Hematopoietic multipotent progenitor cell (in vitro differentiated cells): ENCODE measurements at regions not wholly inside any gene's neighbourhood (a gene's known extent, or its start where the extent isn't known, plus 50 kb on each side); places are given as distances from the start of the nearest gene placed in this dataset.
A peak's percentile ranks its signal among the peaks of the same experiment; 100 is the strongest.
"Not testable (repeated sequence)": the region's sequence is repeated elsewhere in the genome, so short reads cannot be mapped to it uniquely, and the experiment has no call there.

Experiments used
- DNase-seq, 3 donors: peaks; one replicate each; pipeline ENCODE4 v3.0.0-alpha.2; 2011 to 2015; ENCODE audit warnings: low read depth in 2 of 3, low spot score in 2 of 3

DNA sequence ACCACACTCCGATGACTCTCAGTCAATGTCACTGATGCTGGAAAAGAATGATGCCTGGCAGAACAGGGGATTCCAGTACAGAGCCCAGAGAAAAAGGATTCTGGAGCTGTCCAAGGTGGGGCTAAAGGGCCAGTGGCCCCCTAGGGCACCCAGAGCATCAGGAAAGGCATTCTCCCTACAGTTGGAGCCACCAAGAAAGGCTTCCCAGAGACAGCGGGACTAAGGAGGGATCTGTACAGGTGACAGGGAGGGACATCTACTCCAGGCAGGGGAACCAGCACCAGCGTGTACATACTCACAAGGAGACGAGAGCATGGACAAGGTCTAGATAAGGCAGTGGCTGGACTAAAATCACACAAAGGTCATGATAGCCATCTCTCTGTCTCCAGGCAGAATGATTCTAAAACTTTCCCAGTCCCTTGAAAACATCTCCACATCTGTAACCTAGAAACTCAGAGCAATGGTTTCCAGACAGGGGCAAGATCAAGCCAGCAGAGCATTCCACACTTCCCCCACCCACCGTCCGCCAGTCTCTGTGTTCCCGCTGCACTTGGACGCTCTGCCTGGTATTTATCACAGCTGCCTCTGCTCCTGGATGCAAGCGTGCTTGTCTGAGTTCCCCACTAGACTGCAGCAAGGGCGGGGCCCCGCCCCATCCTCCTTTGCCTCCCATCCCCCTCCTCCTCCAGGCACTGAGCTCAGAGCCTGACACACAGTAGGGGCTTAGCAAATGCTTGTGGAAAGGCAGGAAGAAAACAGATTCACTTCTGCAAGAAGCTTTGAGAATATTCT lies 111.6 kb upstream of the ZC3H12A start:
- DNase-seq: no peak

DNA sequence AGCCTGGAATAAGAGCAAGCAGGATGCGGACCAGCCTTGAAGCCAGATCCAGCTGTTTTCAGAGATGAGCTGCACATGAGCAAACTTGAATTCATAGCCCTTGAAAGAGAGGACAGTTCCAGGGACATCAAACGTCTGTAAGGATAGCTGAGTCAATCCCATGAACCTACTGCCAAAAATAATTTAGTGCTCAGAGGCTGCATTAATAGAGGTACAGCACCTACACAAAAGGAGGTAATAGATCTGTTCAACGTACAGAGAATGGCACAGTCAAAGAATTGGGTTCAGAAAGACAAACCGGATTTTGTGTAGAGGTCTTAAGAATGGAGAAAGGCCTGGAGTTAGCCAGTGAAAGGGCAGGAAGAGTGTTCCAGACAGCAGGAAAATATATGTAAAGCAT lies 110.8 kb upstream of the ZC3H12A start:
- no peak for DNase-seq

DNA sequence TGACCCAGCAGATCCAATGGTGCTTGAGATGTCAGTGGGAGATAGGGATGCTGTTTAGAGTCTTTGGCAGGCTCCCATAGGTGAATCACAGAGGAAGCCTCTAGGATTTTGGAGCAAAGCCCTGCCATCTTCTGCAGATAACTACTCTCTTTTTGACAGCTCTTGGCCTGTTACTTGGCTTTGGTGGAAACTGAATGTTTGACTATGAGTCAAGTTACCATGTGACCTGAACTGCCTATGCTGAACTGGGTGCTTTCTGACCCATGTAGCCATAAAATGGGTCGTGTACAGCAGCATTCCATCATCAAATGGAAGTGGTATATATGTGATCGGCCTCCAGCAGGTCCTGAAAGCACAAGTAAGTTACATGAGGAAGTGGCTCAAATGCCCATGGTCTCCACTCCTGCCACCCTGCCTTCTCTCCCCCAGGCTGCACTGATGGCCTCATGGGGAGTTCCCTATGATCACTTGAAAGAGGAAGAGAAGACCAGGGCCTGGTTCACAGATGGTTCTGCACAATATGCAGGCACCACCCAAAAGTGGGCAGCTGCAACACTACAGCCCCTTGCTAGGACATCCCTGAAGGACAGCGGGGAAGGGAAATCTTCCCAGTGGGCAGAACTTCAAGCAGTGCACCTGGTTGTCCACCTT lies 105.6 kb upstream of the ZC3H12A start:
- DNase-seq: not testable (repeated sequence)

DNA sequence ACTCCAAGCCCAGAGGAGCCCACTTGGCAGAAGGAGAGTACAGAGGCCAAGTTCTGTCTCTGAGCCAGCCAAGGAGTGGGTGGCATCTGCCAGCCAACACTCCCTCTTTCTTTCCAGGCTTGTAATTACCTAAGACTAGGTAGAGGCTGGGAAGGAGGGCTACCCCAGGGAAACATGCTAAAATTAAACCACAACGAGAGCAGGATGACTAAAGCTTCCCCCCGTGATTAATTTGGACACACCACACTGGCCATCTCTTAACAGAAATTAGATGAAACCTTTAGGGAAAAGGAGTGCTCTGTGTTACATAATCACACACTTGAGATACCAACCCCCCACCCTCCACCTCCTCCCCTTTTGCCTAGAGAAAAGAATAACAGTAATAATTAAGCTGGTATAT lies 102.1 kb upstream of the ZC3H12A start:
- no peak for DNase-seq

DNA sequence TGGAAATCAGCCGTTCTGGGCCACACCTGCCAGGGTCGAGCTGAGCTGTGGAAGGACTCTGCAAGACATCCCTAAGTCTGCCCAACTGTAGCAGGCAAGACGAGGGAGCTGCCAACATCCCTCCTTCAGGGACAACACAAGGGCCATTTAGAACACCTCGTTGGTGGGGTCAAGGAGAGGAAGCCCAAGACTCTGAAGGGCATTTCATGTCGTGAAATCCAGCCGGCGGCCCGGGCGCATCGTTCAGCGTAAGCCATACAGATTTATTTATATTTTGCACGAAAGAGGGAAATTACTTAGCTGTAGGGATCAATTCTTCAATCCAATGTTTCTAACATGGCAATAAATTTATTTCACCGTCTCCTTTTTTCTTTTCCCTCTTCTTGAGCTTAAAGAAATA lies 101.7 kb upstream of the ZC3H12A start:
- no peak for DNase-seq

DNA sequence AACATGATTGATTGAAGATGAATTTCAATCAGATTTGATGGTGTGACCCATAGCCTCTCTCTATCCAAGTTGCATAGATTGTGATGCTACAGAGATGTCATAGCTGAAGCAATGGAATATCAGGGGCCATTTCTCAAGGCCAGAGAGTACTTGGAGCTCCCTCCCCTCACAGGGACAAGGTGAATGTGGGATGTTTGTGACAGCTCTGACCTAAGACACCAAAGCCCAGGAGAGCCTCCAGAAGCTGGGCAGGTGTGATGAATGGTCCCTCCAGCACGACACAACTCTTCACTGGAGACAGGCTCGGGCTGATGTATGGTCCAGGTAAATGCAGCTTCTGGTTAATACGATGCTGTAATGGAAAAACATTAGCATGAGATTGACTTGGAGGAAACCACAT lies 101.0 kb upstream of the ZC3H12A start:
- no peak for DNase-seq

DNA sequence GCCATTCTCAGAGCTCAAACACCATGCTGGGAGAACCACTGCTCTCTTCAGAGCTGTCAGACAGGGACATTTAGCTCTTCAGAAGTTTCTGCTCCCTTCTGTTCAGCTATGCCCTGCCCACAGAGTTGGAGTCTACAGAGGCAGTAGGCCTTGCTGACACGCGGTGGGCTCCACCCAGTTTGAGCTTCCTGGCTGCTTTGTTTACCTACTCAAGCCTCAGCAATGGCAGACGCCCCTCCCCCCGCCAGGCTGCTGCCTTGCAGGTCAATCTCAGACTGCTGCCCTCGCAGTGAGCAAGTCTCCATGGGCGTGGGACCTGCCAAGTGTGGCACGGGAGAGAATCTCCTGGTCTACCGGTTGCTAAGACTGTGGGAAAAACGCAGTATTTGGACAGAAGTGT lies 93.8 kb upstream of the ZC3H12A start:
- DNase-seq: not testable (repeated sequence)

DNA sequence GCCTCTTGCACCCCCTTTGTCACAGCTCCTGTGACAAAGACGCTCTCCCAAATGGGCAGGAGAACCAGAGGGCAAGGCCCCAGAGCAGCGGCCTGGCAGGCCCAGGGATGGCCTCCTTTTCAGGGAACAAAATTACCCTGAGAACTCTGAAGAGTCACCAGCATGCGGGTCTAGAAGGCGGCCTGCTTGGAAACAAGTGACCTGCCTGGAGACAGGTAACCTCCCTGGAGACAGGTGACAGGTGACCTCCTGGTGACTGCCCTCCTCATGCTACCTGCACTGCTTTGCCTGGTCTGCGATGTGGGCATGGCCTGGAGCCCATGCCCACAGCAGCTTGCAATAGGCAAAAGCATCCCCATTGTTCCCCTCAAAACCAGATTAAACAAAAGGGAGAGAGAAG lies 86.5 kb upstream of the ZC3H12A start:
- DNase-seq: no peak

DNA sequence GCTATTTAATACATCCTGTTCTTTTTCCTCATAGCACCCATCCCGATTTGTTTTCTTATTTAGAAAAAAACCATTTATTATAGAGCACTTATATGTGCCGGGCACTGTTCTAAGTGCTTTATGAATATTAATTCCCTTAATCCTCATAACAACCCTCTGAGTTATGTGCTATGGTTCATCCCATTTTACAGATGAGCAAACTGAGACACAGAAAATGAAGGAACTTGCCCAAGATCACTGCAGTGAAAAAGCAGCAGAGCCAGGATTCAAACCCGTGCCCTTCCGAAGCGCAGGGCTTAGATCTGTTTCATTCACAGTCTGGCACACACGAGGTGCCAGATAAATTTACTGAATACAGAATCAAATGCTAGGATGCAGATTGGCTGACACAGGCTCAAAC lies 85.1 kb upstream of the ZC3H12A start:
- DNase-seq: no peak

DNA sequence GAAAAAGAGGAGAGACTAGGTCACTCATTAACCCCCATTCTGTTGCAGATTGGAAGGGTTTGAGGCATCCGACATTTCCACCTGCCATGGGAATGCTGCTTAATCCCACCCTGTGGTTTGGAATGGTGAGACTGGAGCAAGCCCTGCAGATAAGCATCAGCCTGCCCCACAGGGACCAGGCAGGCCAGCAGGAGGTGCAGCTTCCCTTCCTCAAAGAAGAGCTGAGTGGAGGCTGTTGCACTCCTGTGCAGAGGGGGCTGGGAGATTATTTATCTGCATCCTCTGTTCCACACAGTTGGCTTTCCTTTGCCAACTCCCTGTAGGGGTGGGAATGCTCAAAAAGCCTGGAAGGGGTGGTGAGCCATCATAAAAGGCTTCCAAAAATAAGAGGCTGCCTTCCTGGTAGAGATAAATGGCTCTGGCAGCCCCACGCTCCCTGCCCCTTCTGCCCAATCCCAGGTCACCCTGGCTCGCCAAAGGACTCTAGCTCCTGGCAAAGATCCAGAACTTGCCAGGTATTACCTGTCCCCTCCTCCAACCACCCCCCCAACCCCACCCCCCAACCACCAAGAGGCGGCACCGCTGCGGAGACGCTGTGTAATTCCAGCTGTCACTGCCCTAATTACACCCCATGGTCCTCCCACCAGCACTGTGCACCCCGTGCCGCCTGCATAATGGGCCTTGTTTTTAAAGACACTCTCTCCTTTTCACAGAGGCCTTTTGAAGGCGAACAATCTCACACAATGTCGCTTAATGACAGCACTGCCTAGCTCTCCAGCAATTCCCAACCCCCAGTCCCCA lies 83.0 kb upstream of the ZC3H12A start:
- DNase-seq: no peak

DNA sequence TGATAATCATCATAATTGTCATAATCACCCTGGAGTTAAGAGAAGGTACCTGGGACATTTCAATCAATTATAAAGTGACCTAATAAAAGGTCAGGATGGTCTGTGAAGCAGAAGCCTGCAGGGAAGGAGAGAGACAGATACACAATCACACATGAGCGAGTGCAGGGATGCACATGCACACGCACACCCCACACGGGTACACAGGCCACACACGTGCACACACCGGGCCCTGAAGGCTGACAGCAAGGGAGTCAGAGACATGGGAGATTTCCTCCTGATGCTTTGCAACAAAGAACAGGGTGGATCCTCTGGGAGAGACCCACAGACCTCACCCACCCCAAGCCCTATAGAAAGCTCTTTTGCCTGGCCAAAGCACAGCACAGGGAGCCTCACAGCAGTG lies 82.3 kb upstream of the ZC3H12A start:
- no peak for DNase-seq

DNA sequence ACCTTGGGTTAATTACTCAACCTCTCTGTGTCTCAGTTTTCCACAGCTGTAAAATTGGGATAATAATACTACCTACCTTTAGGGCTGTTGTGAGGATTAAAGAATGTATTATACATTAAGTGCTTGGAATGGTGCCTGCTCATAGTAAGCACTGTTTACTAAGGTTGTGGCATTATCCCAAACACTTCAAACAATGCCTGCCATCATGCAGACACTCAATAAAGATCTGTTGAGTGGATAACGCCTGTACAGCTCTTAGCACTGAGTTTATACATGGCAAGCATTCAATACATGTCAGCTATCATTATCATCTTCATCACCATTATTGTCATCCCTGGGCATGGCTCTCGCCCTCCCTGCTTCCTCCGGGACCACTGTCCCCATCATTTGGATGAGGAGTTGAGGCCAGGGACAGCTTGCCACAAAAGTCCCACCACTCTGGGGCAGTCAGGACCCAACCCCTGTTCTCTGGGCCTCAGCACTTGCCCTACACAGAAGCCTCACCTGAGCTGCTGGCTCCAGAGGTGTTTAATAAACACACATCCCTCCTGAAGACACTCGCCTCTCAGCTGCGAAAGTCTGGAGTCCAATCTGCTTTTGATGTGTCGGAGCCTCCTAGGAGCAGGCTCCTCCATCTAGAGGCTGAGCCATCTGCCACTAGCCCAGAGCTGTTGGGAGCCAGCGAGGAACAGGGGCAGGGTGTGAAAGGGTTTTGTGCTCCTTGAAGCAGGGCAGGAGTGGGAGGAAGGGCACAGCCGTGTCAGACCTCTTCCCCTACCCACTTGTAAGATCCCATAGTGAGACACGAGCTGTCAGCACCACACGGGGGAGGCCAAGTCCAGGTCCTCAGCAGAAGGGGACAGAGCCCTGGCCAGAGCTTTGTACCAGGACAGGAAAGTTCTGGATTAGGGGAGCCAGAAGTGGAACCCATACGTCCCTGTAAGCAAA lies 80.9 kb upstream of the ZC3H12A start:
- no peak for DNase-seq

DNA sequence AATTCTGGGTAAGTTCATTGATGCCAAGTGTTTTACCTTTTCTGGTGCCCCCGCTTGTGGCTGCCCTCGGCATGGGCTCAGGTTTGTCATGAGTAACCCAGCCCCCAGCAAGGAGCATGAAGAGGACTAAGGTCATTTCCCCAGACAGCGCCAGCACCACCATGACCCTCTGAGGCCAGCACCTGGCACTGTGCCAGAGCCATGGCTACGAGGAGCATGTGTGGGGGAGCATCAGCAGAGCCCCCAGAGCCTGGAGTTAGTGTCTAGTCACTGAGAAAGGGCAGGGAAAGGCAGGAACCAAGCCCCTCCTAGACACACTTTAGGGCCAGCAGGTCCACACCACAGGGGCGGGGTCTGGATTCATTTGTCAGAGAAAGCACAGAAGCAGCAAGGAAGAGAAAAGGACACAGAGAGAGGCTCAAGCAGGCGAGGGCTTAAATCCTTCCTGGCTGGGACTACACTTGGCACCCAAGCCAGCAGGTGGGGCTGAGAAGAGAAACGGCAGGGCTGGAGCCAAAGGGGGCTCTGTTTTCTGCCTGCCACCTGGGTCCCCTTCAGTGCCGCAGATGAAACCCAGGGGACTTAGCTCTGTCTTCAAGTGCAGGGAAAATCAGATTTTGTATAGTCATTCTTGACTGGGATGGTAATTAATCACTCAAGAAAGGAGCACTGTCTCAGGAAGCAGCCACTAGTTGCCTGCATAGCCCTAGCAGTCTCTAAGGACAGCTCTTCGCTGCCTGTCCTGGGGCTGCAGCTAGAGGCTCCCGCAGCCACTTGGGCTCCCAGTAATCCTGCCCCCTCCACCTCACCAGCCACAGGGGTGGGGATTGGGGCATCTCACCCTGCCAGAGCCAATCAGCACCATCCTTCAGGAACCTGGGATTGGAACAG lies 79.6 kb upstream of the ZC3H12A start:
- DNase-seq: peak in 2 of 3 donors; percentile 2 to 8

DNA sequence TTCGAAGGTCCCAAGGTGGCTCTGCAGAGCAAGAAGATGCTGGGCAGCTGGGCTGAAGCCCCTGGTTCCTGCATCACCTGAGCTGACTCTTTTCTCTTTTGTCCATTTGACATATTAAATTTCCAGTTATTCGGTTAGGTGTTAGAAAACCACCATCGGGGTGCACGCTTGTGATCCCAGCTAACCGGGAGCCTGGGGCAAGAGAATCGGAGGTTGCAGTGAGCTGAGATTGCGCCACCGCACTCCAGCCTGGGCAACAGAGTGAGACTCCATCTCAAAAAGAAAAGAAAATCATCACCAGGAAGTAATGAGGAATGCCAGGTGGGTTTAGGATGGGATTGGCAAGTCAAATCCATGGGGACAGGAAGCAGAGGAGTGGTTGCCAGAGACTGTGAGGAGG lies 76.3 kb upstream of the ZC3H12A start:
- no peak for DNase-seq

DNA sequence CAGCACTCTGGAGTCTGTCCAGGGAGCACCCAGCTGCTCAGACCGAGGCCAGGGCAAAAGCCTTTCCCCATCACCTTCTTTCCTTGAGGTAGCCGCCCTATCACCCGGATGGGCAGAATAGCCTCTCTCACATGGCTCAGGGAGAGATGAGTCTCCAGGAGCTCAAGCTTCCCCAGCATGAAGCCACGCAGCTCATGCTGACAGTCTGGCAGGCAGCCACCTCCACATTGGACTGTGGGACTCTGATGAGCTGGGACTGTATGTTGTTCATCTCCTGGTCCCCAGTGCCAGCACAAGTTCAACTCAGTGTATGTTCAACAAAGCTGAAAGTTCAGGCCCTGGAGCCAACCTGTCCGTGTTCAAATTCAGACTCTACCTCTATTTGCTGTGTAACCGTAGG lies 75.2 kb upstream of the ZC3H12A start:
- DNase-seq: no peak

DNA sequence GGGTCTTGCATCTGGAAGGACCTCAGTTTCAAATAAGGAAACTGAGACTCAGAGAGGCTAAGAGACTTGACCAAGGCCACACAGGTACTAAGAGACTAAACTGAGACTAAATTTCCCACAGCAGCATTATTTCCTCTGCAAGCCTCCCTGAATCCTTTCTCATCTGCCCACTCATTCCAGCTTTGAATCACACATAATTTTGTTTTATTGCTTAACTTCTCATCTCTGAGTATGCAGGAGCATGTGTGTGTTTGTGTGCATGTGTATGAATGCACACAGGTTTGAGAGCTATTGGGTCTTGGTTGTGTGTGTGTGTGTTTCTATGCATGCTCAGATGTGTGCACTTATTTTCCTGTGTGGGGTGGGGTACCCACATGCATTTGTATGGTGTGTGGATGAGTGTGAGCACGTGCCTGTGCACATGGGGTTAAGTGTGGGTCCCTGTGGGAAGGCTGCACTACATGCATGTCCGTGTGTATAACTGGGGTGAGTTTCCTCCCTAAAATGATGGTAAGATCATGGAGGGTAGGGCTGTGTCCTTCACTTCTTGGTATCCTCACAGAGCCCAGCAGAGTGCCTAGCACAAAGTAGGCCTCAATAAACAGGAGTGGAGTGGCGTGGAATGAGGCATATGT lies 74.4 kb upstream of the ZC3H12A start:
- DNase-seq: no peak

DNA sequence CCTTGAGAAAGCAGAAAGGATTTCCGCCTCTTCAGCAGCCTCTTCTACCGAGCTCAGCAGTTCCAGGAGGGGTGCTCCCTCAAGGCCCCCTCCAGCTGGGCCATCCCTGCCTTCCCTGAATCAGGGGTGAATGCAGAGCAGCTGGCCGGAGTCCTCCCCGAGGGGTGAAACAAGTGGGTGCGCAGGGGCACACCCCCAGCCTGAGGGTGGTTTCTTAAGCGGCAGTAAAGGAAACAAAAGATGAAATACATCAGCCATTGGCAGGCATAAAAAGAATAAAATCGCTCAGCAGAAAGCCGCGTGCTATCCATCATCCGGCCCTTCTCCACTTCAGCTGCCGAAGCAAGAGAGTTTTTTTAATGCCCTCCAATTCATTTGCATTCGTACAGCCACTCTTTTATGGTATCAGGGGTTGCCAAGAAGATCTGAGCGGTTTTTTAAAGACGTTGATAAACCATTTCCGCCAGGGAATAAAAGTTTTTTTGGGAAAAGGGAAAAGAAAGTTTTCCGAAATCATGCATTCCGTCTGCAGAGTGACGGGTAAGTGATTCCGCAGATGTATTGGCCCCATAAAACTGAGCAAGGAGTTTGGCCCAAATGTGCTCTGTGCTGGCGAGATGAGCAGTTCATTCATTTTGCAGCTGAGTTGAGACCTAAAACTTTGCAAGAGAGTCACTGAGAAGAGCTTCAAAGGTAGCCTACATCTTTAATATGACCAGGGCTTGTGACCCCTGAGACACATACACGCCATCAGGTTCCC lies 73.7 kb upstream of the ZC3H12A start:
- no peak for DNase-seq

DNA sequence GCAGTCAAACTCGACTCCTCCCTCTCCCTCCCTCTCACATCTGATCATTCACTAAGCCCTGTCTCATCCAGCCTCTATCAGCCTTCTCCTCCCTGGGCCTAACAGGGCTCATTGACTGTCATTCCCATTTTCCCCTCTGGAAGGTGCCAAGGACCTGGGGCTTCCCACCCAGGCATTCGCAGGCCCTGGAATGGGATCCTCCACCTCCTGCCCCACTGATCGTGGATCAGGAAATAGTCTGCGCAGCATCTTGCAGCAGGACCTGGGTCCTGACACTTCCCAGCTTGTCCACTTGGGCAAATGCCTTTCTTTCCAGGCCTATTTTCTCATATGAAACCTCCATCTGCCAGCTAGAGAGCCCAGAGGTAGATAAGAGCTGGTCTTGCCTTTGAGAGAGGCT lies 71.2 kb upstream of the ZC3H12A start:
- DNase-seq: no peak
